MM.1S (cell line): ENCODE measurements at regions not wholly inside any gene's neighbourhood (a gene's known extent, or its start where the extent isn't known, plus 50 kb on each side); places are given as distances from the start of the nearest gene placed in this dataset.

ENCODE experiments used
- EZH2phosphoT487 ChIP-seq: fragments of 300-600 bp; sonication (generic); IDR thresholded peaks from 2 replicates; pipeline ENCODE4 v1.6.1; 2018; ENCODE audit warnings: antibody characterized with exemption, low read length
- TF ChIP-seq, protein P1 (sequence below): fragments of 300-600 bp; sonication (generic); IDR thresholded peaks from 2 replicates; pipeline ENCODE4 v1.5.1; 2016; ENCODE audit warnings: antibody characterized with exemption, low read length, mixed read lengths

GRCh38 chr4:136831553-136831952 is 700.7 kb downstream of the PCDH18 start:
- TF ChIP-seq, protein P1, sequence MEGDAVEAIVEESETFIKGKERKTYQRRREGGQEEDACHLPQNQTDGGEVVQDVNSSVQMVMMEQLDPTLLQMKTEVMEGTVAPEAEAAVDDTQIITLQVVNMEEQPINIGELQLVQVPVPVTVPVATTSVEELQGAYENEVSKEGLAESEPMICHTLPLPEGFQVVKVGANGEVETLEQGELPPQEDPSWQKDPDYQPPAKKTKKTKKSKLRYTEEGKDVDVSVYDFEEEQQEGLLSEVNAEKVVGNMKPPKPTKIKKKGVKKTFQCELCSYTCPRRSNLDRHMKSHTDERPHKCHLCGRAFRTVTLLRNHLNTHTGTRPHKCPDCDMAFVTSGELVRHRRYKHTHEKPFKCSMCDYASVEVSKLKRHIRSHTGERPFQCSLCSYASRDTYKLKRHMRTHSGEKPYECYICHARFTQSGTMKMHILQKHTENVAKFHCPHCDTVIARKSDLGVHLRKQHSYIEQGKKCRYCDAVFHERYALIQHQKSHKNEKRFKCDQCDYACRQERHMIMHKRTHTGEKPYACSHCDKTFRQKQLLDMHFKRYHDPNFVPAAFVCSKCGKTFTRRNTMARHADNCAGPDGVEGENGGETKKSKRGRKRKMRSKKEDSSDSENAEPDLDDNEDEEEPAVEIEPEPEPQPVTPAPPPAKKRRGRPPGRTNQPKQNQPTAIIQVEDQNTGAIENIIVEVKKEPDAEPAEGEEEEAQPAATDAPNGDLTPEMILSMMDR = 0 out of 2 replicates have a peak, but pooled peaks have one; percentile 8
- no peak for TF ChIP-seq EZH2phosphoT487
